HG03520 (cell line): ENCODE measurements at regions not wholly inside any gene's neighbourhood (a gene's known extent, or its start where the extent isn't known, plus 50 kb on each side); places are given as distances from the start of the nearest gene placed in this dataset.
"Not testable (repeated sequence)": the region's sequence is repeated elsewhere in the genome, so short reads cannot be mapped to it uniquely, and the experiment has no call there.

Experiments used
- ATAC-seq: cut with Tn5 transposase; IDR thresholded peaks from one replicate; pipeline ENCODE4 v1.9.1; 2021; ENCODE audit warnings: mild to moderate bottlenecking, moderate library complexity; ENCODE audit not compliant: unreplicated experiment

DNA sequence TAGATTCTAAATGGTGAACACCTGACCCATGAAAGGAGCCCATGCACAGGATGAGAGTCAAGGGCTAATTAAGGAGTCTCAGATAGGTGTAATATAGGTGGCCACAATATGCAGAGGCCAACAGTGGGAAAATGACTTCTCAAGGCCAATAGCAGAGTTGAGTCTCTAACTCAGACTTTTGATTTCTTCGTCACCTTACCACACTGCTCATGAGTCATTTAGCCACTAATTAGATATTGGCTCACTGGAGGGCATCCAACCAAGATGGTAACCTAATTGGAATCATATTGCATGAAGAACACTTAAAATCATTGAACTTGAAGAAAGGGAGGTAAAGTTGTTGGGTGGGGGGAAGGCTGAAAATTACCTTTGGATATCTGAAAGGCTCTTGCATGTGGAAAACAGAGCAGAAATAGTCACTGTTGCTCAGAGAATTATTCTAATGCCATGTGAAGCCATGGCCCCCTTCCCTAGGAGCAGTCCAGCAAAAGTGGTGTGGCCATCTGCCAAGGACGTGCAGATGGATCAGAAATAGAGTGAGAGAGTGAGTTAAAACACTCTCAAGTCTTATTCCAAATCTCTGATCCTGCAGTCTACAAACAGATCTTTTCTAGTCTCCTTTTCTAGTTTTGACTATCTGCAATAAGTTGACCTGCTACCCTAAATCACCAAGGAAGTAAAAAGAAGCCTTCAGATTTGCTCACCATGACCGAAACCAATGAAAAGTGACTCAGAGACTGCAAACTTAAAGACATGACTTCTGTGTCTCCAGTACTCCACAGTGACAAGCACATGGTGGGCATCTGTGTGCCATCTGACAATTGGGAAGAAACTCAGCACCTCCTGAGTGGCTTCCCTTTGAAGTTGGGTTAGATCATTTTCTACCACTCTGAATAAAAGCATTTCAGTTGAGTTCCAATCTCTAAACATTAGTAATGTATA, 93.9 kb upstream of the C1QTNF7 start:
- no peak for ATAC-seq

DNA sequence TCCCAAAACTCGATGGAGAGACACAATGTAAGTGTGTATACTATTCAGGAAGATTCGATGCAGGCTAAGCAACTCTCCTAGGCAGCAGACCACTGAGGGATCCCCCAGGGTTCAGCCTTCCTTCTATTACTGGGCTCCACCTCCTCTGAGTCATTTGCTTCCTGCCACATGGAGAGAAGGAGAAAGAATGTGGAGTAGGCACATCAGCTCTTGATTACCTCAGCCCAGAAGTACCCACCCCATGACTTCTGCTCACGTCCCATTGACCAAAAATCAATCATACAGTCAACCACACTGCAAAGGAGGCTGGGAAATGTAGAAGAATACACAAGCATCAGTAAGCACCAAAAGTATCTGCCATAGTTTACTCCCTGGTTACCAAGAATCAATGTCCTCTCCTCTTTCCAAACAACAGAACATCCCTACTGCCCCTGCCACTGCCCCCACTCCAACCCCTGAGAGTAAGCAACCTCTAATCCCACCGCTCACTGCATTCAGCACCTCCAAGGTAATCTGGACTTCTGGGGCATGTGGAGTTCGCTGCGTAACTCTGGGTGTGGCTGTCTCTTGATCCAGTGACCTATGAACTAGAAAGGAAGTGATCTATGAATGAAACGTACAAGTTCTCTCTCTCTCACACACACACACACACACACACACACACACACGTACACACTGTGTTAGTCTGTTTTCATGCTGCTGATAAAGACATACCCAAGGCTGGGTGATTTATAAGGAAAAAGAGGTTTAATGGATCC, 91.2 kb upstream of the C1QTNF7 start:
- no peak for ATAC-seq

DNA sequence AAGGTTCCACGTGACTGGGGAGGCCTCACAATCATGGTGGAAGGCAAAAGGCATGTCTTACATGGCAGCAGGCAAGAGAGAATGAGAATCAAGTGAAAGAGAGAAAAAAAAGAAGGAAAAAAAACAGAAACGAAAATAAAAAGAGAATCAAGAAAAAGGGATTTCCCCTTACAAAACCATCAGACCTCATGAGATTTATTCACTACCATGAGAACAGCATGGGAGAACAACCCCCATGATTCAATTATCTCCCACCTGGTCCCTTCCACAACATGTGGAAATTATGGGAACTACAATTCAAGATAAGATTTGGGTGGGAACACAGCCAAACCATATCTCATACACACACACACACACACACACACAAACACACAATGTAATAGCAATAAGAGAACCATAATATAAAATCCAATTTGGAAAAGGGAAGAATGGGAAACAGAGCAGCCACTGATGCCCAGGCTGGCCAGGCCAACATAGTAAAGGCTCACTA, 90.6 kb upstream of the C1QTNF7 start:
- ATAC-seq = not testable (repeated sequence)

DNA sequence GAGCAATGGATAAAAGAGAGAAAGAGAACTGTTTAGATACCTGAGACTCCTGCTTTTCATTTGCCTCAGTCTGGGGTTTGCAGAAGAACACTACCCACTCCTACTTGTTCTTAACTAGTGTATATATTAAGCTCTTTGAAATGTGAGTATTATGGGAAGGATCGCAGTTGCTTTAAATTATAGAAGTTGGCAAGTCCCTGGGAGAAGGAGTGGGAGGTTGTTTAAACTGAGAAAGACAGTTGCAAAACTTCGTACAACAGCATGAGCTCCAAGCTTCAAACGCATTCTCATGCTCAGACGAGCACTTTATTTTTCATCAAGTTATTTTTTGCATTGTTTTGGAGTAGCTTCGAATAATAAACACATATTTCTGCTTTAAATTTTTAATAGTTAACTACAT, 88.1 kb upstream of the C1QTNF7 start:
- ATAC-seq = no peak

DNA sequence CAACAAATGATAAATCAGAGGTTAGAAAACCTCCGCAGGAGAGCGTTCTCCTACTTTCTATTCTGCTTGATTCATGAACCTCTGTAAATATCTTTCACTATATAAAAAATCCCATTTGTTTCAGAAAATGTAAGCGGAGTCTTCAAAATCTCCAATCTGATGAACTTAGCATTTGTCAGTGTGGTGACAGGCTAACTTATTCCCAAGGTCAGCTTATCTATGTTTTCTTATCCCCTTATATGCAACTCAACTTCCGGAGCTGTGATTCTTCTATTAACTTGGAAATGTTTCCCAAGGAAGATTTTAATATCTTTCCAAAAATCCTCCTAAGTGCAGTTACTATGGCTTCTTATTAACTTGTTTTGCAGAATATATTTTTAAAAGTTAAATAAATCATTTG, 87.5 kb upstream of the C1QTNF7 start:
- ATAC-seq = no peak

DNA sequence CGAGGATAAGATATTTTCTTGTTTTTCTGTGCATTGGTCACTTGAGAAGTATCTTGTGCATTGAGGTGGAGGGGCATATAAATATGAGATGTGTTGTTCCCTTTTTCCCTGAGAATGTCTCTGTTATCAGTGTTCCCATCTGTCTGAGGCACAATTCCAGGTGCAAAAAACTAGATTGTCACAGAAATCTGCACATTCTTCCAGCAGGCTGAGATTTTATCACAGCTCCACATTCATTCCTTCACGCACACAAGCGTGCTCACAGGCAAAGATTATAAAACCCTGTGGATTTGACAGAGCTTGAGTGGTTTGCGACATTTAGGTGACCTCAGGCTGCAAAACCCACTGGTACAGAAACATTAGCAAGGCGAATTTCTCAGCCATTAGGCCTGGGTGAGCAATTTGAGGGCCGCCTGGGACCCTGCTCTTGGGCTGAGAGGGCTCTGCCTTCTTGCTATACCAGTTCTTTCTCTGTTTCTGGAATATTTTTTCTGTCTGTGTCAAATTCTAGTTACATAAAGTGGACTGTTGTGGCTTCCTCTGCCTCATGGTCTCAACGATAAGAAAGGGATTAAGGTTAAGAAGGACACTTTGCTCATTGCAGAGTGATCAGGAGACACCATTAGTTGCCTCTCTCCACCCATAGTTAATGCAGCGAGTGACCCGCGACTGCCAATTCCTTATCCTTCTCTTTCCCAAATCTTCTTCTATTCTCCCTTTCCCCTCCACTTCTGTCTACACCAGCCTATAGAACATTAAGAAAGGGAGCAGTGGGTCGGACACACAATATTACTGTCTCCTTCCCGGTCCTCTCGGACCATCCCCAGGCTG, 86.7 kb upstream of the C1QTNF7 start:
- no peak for ATAC-seq

DNA sequence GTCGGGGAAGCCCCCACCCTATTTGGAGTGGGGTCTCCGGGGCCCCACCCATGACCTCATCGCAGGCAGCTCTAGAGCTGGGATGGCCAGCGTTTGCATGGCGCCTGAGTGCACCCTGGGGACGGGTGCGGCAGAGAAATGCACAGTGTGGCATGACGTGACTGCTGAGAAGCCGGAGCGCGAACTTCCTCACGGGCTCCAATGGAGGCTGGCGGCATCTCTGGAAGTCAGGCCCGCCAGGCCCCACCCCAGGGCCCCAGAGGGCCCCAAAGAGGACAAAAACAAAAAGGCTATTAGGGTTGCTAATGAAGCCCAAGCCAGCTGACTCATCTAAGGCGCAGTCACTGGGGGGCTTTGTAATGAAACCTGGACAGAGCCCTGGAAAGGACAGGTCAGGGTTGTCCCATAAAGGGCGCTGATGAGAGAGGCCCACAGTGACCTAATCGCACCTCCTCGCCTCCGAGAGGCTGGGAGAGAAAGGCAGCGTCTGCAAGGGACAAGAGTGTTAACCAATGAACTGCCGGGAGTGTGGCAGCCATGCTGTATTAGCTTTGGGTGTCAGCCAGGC, 86.0 kb upstream of the C1QTNF7 start:
- no peak for ATAC-seq

DNA sequence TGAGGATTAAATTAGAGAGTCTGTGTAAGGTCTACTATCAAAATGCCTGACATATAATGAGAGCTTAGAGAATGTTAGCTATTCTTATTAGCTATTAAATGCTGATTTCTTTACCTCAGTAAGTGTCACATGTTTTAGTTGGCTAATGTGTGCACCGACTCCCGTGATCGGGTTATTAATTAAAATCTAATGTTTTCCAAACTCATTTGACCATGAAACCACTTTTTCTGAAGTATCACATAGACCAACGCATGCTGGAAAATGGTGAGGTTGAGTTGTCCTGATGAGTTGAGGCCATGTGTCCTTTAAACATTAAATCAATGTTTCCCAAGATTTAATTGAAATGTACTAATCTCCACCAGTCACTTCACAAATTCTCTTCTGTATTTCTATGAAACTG, 84.8 kb upstream of the C1QTNF7 start:
- ATAC-seq = no peak

DNA sequence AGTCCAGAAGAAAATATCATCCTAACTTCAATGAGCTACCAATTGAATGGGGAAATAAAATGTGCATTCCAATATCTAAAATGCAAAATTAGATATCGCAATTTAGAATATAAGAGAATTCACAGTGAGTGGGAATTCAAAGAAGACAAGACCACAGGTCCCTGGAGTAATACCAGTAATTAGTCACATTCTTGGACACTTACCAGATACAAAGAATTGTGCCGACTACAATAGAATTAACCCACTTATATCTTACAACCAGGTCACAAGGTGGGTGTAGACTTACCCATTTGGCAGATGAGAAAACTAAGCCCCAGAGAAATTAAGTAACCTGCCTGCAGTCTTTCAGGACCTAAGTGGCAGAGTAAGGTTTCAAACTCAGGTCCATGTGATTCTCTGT, 84.3 kb upstream of the C1QTNF7 start:
- no peak for ATAC-seq

DNA sequence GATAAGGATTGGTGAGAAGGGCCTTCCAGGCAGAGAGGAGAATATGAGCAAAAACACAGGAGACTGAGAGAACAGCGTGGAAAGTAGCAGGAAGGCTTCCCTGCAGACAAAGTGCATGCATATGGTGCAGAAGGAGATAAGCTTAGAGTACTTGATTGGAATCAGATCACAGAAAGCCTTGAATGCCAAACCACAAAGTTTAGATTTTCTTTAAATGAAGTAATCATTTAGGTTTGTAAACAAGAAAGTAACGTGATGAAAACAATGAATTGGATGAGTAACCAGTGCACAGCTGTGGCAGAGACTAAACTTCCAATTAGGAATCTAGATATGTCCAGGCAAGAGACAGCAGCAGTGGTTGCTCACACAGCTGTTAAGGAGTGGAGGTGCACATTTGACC, 83.8 kb upstream of the C1QTNF7 start:
- no peak for ATAC-seq

DNA sequence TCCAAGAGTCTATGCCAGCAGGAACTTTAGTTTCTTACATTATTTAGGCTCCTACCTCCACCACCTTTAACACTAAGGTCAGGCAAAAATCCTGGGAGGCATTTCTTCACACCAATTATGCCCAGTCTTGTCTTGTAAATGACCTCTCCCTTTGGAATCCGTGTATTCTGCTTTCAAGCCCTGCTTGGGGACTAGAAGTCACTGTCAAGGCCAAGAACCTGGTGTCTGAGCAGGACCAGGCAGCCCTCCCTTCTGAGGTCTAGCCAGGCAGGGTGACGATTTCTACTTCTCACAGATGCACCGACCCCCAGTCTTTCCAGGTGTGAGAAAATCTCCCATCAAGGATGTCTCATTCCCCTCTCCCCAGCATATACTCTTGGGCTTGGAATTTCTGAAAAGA, 82.7 kb upstream of the C1QTNF7 start:
- ATAC-seq = no peak

DNA sequence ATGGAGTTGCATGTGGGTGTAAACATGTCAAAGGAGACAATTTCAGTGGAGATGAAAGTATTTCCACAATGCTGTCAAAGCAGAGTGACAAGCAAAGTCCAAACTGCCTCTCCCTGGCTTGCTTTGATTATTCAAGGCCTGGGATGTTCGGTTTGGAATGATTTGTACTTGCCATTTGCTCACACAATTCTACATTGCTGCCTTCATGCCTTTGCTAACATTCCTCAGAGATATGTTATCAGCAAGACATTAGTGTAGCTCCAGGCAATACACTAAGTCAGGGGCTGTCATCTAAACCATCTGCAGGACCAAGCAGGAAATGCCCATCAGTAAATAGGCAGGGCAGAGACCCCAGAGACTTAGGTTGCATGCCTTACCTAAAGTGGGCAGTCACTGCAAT, 79.6 kb upstream of the C1QTNF7 start:
- ATAC-seq = no peak

DNA sequence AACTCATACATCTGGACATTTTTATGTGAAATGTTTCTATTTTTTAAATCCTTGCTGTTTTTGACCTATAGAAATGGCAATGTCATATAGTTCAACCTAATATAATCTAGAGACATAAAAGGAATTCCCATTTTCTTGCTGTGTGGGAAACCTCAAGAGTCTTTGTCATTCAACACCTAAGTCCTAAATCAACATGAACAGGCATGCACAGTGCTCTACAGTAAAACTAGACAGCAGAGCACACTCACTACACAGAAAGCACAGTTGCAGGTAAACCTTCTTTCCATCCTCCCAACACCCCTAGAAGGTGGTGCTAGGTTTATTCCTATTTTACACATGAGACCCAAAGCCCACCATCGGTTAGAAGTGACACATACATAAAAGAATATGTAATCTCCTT, 79.1 kb upstream of the C1QTNF7 start:
- no peak for ATAC-seq

DNA sequence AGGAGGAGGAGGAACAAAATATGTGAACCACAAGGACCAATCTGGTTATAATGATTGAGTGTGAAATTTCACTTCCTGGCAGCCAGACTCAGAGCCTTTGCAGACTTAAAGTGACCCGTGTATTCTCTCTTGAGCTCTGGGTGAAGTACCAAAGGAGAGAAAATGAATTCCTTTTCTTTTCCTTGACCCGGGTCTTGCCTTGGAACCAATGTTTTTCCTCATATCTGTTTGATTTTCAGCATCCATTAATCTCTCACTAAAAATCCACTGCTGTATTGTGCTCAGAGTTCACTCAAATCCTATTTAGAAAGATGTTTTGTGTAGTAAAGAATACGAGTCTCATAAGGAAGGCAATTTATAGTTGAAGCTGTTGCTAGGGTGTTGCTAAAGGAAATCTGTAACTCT, 78.3 kb upstream of the C1QTNF7 start:
- no peak for ATAC-seq

DNA sequence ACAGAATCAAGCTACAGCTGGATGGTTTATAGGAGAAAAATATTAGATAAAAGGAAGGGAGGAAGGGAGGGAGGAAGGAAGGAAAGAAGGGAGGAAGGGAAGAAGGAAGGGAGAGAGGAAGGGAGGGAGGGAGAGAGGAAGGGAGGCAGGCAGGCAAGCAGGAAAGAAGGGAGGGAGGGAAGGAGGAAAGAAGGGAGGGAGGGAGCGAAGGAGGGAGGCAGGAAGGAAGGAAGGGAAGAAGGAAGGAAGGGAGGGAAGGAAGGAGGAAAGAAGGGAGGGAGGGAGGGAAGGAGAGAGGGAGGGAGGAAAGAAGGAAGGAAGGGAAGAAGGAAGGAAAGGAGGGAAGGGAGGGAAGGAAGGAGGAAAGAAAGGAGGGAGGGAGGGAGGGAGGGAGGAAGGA, 77.9 kb upstream of the C1QTNF7 start:
- ATAC-seq = no peak

DNA sequence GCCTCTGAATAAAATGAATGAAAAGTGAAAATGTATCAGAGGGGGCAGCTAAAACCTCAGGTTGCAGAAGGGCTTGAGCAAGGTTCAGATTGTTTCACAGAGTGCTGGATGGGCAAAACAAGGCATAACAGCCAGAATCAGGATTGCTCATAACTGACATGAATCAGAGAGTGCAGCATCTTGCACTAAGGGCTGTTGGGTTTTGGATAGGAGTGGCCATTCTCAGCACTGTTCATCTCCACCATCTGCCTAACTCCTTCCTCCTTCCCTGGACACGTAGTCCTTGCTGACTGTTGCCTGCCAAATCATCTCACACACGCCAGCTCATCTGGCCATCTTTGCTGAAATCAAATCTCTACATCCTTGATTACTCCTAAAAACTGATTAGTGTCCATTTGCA, 75.3 kb upstream of the C1QTNF7 start:
- ATAC-seq = no peak

DNA sequence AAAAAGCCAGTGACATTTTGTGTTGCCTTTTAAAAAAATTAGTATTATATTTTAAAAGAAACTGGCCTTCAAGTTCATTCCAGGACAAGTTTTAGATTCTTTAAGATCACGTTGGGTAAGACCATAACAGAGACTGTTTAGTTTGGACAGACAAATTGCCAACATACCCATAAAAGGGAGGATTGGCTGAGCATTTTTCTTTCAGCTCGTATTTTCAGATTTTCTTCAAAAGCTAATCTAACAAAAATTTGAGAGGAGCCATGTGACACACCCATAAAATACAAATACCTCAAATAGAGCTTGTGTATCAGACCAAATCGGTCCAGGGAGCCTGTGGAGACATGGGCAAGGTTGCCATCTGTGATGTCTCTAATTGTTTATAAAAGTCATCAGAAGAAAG, 74.6 kb upstream of the C1QTNF7 start:
- ATAC-seq = no peak

DNA sequence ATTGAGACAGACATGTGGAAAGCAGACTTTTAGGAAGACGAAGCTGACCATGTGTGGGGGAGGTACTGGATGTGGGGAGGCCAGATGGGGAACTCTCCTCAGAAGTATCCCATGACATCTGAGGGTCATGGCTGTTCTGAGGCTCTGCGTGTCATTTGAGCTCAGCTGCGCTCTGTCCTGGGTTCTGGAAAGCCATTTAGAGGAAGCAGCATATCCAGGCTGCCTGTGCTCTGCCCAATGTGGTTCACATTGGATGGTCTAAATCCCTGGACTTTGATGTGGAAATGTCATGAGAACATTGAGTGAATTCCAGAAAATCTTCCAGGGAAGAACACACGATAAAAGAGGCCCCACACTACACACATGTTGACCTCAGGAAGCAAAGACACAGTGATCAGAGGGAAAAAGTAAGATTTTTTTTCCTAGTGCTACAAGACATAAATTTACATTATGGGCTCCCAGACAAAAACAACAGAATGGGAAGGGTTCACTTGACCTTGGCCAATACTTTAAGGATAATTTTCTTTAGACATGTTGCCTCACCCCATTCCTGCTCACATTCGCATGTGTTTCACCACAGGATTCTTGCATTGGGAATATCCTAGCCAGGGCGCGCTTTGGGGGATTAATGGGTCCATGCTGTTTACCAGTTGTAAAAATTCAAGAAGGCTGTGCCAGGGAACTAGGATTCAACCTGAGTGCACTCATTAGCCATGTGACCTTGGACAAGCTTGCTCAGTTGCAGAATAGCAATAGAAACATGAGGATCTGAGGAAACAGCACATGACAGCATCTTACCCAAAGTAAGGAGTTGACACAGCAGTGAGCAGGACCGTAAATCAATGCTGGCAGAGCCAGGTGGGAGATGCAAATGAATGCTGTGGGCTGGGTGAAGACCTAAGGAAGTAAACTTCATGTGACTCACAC, 73.2 kb upstream of the C1QTNF7 start:
- no peak for ATAC-seq

DNA sequence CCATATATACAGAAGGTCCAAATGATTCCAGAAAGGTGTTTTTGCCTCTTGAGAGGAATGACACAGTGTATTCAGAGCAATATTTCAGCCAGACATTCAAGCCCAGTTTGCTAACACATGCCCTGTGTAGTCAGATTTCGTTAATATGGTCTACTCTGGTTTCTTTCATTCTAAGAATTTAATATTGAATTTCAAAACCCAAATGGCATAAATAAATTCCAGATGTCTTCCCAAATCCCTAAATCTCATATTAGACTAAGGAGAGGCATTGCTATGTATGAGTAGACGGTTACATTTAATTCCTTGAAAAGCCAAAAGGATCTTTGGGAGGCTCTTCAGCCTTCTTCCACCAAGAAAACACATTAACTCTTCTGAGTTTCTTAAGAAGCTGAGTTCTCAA, 66.3 kb upstream of the C1QTNF7 start:
- ATAC-seq = no peak

DNA sequence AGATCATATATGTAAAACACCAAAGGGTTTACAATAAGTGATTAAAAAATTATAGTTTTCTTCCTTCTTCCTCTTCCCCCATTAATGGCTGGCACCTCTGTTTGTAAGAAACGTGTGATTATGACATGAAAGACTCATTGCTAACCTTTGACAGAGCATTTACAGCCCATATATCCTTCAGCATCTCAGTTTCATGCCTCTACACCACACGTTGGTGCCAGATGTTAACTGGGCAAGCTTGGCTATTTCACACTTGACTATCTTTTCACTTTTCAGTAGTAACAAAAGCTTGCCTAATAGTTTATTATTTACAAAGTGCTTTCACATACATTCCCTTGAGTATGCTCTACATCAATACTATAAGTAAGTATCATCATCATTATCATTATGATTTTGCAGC, 65.3 kb upstream of the C1QTNF7 start:
- no peak for ATAC-seq
